ENCODE measurements at regions not wholly inside any gene's neighbourhood (a gene's known extent, or its start where the extent isn't known, plus 50 kb on each side); places are given as distances from the start of the nearest gene placed in this dataset.

- TF ChIP-seq CTCF (IDR thresholded peaks at IDR 0.05; ENCODE audit: unreplicated experiment in 3 of 3) = no peak
- Mint-ChIP-seq H3K27me3 (ENCODE audit: low read depth) (no peaks in the 10 kb centered on the region), H3K9me3 (peaks cover 11% of the 10 kb centered on the region), H3K27ac (peak overlapping the region in 1 of 3 experiments; percentile 19), H3K36me3 (ENCODE audit: low read depth) (no peaks in the 10 kb centered on the region), H3K4me3 (no peak overlapping the region), H3K4me1 (peaks cover 17% of the 10 kb centered on the region)
These were observed 182.2 kb upstream of the TARS1 start for GRCh38 chr5:33258553-33258952.

DNA sequence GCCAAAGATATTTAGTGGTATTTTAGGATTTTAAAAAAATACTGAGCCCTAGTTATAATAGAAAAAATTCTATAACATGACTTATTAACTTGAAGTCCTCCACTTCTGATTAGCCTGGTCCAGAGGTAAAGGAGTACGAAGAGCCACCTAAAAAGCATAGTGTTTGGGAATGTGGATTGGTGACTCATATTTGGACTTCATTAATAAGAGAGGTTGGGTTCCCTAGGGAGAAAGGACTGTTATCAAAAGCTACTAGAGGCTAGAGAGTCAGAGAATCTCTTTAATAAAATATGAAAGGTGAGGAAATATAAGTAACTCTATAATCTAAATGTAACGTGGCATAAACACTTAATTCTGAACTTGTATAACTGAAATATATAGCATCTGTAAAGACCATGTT, 180.7 kb upstream of the TARS1 start:
- H3K36me3 Mint-ChIP-seq (ENCODE audit: low read depth) = no peaks in the 10 kb centered on the region
- TF ChIP-seq CTCF (IDR thresholded peaks at IDR 0.05; ENCODE audit: unreplicated experiment in 3 of 3) = no peak
- peaks cover 22% of the 10 kb centered on the region for H3K9me3 Mint-ChIP-seq
- no peak overlapping the region for H3K27ac Mint-ChIP-seq
- H3K4me3 Mint-ChIP-seq = no peak overlapping the region
- no peaks in the 10 kb centered on the region for H3K27me3 Mint-ChIP-seq (ENCODE audit: low read depth)
- H3K4me1 Mint-ChIP-seq = peaks cover 17% of the 10 kb centered on the region

DNA sequence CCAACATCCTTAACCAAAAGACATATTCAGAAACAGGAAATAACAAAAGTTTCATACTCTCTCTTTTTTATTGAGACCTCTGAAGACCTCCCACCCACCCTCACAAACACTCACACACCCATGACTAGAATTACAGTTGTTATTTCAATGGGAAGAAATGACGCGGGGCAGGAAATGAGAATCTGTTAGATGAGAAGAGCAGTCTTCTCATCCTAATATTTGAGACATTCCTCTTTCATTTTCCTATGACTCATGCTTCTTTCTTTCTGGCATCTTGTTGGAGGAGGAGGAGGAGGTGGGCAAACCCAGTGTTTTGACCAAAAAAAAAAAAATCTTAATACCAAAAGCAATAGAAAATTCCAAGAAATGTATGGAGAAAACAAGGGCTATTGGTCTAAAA, 179.5 kb upstream of the TARS1 start:
- peaks cover 17% of the 10 kb centered on the region for H3K4me1 Mint-ChIP-seq
- H3K4me3 Mint-ChIP-seq = no peak overlapping the region
- no peak overlapping the region for H3K27ac Mint-ChIP-seq
- TF ChIP-seq CTCF (IDR thresholded peaks at IDR 0.05; ENCODE audit: unreplicated experiment in 3 of 3) = no peak
- peaks cover 22% of the 10 kb centered on the region for H3K9me3 Mint-ChIP-seq
- H3K36me3 Mint-ChIP-seq (ENCODE audit: low read depth) = no peaks in the 10 kb centered on the region
- H3K27me3 Mint-ChIP-seq (ENCODE audit: low read depth) = no peaks in the 10 kb centered on the region

DNA sequence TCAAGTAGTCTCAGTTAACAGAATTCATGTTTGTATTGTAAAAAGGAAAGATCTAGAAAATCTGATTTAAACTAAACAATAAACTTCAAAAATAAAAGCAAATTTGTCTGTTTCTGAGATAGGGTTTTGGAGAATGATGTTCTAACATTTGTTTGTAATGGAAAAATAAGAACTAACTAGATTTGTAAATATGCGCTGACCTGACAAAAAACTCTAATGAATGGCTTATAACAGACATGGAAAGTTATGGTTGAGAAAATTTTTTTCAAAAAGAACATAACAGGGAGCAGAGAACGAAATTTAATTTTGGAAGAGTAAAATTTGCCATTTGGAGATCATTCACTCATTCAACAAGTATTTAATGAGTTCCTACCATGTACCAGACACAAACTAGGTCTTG, 179.0 kb upstream of the TARS1 start:
- Mint-ChIP-seq H3K36me3 (ENCODE audit: low read depth) (no peaks in the 10 kb centered on the region), H3K27ac (no peak overlapping the region), H3K27me3 (ENCODE audit: low read depth) (no peaks in the 10 kb centered on the region), H3K4me3 (no peak overlapping the region), H3K9me3 (peaks cover 22% of the 10 kb centered on the region), H3K4me1 (peaks cover 17% of the 10 kb centered on the region)
- no peak for TF ChIP-seq CTCF (IDR thresholded peaks at IDR 0.05; ENCODE audit: unreplicated experiment in 3 of 3)

DNA sequence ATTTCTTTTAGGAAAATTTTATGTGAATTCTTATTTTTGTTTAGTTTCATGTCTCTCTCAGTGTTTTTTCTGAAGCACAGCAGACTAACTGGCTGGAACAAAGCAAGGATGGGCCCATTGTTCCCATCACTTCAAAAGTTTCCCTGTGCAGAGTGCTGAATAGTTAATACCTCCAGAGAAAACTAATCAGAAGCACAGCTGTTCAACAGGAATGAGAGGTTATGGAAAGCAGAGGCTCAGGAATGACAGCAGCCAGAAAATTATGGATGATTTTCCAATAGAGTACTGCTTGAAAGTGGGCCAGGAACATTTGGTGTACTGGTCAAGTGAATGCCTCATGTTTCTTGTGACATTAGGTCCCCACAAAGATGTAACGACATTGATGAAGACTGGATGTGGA, 173.0 kb upstream of the TARS1 start:
- H3K36me3 Mint-ChIP-seq (ENCODE audit: low read depth) = no peaks in the 10 kb centered on the region
- H3K27ac Mint-ChIP-seq = peak overlapping the region in 1 of 3 experiments; percentile 27
- H3K4me3 Mint-ChIP-seq = no peak overlapping the region
- H3K9me3 Mint-ChIP-seq = peaks cover 14% of the 10 kb centered on the region
- peaks cover 4% of the 10 kb centered on the region for H3K27me3 Mint-ChIP-seq (ENCODE audit: low read depth)
- TF ChIP-seq CTCF (IDR thresholded peaks at IDR 0.05; ENCODE audit: unreplicated experiment in 3 of 3) = no peak
- H3K4me1 Mint-ChIP-seq = peaks cover 4% of the 10 kb centered on the region

GRCh38 chr5:33268374-33268773, 172.4 kb upstream of the TARS1 start:
- no peak for TF ChIP-seq CTCF (IDR thresholded peaks at IDR 0.05; ENCODE audit: unreplicated experiment in 3 of 3)
- Mint-ChIP-seq H3K27me3 (ENCODE audit: low read depth) (peaks cover 4% of the 10 kb centered on the region), H3K27ac (peak overlapping the region in 1 of 3 experiments; percentile 27), H3K36me3 (ENCODE audit: low read depth) (no peaks in the 10 kb centered on the region), H3K4me3 (no peak overlapping the region), H3K9me3 (peaks cover 12% of the 10 kb centered on the region), H3K4me1 (peaks cover 4% of the 10 kb centered on the region)

All from nephron (organoid).